ENCODE measurements at regions not wholly inside any gene's neighbourhood (a gene's known extent, or its start where the extent isn't known, plus 50 kb on each side); places are given as distances from the start of the nearest gene placed in this dataset.

DNA sequence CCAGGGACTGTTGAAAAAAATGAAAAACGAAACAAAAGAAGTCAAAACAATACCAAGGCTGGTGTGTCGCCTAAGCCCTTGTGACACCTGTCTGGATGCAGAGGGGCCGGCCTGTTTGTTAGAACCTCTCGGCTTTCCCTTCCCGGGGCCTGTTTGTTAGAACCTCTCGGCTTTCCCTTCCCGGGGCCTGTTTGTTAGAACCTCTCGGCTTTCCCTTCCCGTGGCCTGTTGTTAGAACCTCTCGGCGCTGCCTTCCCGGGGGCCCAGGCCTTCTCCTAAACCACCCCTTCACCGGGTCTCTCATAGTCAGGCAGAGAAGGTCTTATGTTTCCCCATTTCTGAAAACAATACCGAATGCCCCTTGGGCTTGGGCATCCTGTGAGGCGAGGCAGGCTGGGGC, 180.0 kb downstream of the BANP start:
- TF ChIP-seq, protein P1, sequence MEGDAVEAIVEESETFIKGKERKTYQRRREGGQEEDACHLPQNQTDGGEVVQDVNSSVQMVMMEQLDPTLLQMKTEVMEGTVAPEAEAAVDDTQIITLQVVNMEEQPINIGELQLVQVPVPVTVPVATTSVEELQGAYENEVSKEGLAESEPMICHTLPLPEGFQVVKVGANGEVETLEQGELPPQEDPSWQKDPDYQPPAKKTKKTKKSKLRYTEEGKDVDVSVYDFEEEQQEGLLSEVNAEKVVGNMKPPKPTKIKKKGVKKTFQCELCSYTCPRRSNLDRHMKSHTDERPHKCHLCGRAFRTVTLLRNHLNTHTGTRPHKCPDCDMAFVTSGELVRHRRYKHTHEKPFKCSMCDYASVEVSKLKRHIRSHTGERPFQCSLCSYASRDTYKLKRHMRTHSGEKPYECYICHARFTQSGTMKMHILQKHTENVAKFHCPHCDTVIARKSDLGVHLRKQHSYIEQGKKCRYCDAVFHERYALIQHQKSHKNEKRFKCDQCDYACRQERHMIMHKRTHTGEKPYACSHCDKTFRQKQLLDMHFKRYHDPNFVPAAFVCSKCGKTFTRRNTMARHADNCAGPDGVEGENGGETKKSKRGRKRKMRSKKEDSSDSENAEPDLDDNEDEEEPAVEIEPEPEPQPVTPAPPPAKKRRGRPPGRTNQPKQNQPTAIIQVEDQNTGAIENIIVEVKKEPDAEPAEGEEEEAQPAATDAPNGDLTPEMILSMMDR (IDR thresholded peaks at IDR 0.05) = no peak
- TF ChIP-seq POLR2A (IDR thresholded peaks at IDR 0.05) = no peak
